ENCODE measurements at regions not wholly inside any gene's neighbourhood (a gene's known extent, or its start where the extent isn't known, plus 50 kb on each side); places are given as distances from the start of the nearest gene placed in this dataset.

DNA sequence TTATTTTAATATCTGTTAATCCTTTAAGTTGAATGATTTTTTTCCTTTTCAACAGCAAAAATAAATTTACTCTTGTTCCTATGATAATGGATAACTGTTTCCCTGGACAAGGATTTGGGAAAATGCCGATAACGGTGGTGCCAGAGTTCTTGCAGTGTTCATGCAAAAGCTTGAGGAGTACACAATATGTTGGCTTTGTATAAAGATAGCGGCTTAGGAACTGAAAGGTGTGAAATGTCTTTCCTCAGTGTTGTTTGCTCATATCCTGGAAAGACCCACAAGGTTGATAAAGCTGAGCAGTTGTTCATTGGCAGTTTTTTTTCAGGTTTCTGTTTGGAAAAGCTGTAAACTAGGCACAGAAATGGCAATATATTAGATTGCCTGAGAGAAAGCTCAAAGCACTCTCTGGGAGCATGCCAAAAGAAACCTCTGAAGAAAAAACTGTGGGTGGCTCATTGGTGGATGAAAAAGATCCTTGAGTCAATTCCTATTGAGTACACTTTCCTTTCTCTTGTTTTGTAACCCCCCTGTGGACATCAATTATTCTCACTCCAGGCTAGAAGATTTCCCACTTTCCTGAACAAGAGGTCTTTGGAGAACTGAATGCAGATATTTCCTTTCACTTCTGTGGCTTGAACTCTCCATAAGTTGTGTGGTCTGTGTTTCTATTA, 117.2 kb upstream of the RGMB start:
- DNase-seq (ENCODE audit: low read depth): peak; percentile 10
- TF ChIP-seq, protein P1, sequence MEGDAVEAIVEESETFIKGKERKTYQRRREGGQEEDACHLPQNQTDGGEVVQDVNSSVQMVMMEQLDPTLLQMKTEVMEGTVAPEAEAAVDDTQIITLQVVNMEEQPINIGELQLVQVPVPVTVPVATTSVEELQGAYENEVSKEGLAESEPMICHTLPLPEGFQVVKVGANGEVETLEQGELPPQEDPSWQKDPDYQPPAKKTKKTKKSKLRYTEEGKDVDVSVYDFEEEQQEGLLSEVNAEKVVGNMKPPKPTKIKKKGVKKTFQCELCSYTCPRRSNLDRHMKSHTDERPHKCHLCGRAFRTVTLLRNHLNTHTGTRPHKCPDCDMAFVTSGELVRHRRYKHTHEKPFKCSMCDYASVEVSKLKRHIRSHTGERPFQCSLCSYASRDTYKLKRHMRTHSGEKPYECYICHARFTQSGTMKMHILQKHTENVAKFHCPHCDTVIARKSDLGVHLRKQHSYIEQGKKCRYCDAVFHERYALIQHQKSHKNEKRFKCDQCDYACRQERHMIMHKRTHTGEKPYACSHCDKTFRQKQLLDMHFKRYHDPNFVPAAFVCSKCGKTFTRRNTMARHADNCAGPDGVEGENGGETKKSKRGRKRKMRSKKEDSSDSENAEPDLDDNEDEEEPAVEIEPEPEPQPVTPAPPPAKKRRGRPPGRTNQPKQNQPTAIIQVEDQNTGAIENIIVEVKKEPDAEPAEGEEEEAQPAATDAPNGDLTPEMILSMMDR (IDR thresholded peaks at IDR 0.05; ENCODE audit: low read length, missing control alignments): no peak
- H3K4me3 ChIP-seq (replicated peaks; ENCODE audit: low read depth, low read length): no peak overlapping the region

DNA sequence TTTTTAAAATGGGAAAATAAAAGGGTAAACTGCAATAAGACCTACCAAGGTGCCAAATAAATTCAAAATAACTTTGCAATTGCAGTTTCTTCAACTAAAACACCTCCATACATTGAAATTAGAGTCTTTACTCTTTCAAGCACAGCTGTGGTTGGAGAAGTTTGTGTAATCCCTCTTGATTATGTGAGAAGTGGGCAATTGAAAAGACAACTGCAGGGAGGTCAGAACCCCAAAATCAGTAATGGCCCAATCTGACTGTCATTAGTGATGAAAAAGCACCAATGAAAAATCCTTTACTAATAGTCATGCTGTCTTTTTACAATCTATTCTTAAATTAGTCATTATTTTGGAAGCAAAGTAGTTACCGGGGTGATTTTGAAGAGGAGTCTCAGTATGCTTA, 116.7 kb upstream of the RGMB start:
- TF ChIP-seq, protein P1 (IDR thresholded peaks at IDR 0.05; ENCODE audit: low read length, missing control alignments): no peak
- H3K4me3 ChIP-seq (replicated peaks; ENCODE audit: low read depth, low read length): no peak overlapping the region
- no peak for DNase-seq (ENCODE audit: low read depth)

- no peak overlapping the region for H3K4me3 ChIP-seq (replicated peaks; ENCODE audit: low read depth, low read length)
- TF ChIP-seq, protein P1 (IDR thresholded peaks at IDR 0.05; ENCODE audit: low read length, missing control alignments): no peak
- no peak for DNase-seq (ENCODE audit: low read depth)
These were observed 115.9 kb upstream of the RGMB start for GRCh38 chr5:98657559-98657958.

GRCh38 chr5:98663521-98663920, 109.9 kb upstream of the RGMB start:
- no peak for DNase-seq (ENCODE audit: low read depth)
- TF ChIP-seq, protein P1 (IDR thresholded peaks at IDR 0.05; ENCODE audit: low read length, missing control alignments): no peak
- H3K4me3 ChIP-seq (replicated peaks; ENCODE audit: low read depth, low read length): no peak overlapping the region

- TF ChIP-seq, protein P1 (IDR thresholded peaks at IDR 0.05; ENCODE audit: low read length, missing control alignments): no peak
- no peak for DNase-seq (ENCODE audit: low read depth)
- no peak overlapping the region for H3K4me3 ChIP-seq (replicated peaks; ENCODE audit: low read depth, low read length)
These were observed 108.7 kb upstream of the RGMB start for GRCh38 chr5:98664736-98665135.

DNA sequence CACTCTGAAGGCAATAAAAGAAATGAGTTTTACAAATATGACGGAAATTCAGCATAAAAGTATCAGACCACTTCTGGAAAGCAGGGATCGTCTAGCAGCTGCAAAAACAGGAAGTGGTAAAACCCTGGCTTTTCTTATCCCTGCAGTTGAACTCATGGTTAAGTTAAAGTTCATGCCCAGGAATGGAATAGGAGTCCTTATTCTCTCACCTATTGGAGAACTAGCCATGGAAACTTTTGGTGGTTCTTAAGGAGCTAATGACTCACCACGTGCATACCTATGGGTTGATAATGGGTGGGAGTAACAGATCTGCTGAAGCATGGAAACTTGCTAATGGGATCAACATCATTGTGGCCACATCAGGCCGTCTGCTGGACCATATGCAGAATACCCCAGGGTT, 93.5 kb upstream of the RGMB start:
- TF ChIP-seq, protein P1 (IDR thresholded peaks at IDR 0.05; ENCODE audit: low read length, missing control alignments): no peak
- no peak overlapping the region for H3K4me3 ChIP-seq (replicated peaks; ENCODE audit: low read depth, low read length)
- DNase-seq (ENCODE audit: low read depth): no peak

DNA sequence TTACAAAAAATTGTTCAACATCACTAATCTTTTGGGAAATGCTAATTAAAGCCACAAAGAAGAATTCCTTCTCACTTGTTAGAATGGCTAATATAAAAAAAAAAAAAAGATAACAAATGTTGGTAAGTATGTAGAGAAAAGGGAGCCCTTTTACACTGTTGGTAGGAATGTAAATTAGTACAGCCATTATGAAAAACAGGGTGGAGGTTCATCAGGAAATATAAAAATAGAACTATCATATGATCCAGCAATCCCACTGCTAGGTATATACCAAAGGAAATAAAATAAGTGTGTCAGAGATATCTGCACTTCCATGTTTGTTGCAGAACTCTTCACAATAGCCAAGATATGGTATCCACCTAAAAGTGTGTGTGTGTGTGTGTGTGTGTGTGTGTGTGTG, 83.5 kb upstream of the RGMB start:
- no peak for DNase-seq (ENCODE audit: low read depth)
- TF ChIP-seq, protein P1 (IDR thresholded peaks at IDR 0.05; ENCODE audit: low read length, missing control alignments): no peak
- H3K4me3 ChIP-seq (replicated peaks; ENCODE audit: low read depth, low read length): no peak overlapping the region

Data from fibroblast of pulmonary artery (primary cell).